ENCODE measurements at regions not wholly inside any gene's neighbourhood (a gene's known extent, or its start where the extent isn't known, plus 50 kb on each side); places are given as distances from the start of the nearest gene placed in this dataset.

GRCh38 chr22:44442186-44442815, 55.7 kb downstream of the RTL6 start:
- no peak for DNase-seq

- no peak for DNase-seq
Measured at GRCh38 chr22:44441401-44442185, 56.4 kb downstream of the RTL6 start.

- DNase-seq = no peak
Measured at GRCh38 chr22:44440224-44441160, 57.5 kb downstream of the RTL6 start.

- DNase-seq = no peak
Measured at GRCh38 chr22:44439356-44440223, 58.4 kb downstream of the RTL6 start.

- no peak for DNase-seq
Measured at GRCh38 chr22:44438481-44439131, 59.4 kb downstream of the RTL6 start.

GRCh38 chr22:44438056-44438455, 60.0 kb downstream of the RTL6 start:
- no peak for DNase-seq

- DNase-seq = no peak
Measured at GRCh38 chr22:44437216-44438055, 60.6 kb downstream of the RTL6 start.

GRCh38 chr22:44436736-44437135, 61.3 kb downstream of the RTL6 start:
- no peak for DNase-seq

- DNase-seq = no peak
Measured at GRCh38 chr22:44431256-44431655, 66.8 kb downstream of the RTL6 start.

GRCh38 chr22:44430716-44431115, 67.3 kb downstream of the RTL6 start:
- DNase-seq = no peak

GRCh38 chr22:44429941-44430587, 68.0 kb downstream of the RTL6 start:
- no peak for DNase-seq

- no peak for DNase-seq
Measured at GRCh38 chr22:44428941-44429830, 68.8 kb downstream of the RTL6 start.

- DNase-seq = no peak
Measured at GRCh38 chr22:44427611-44428470, 70.2 kb downstream of the RTL6 start.

- DNase-seq = no peak
Measured at GRCh38 chr22:44426981-44427380, 71.1 kb downstream of the RTL6 start.

GRCh38 chr22:44425694-44426045, 72.4 kb downstream of the RTL6 start:
- no peak for DNase-seq

GRCh38 chr22:44424867-44425693, 73.0 kb downstream of the RTL6 start:
- DNase-seq = no peak

- no peak for DNase-seq
Measured at GRCh38 chr22:44424359-44424682, 73.7 kb downstream of the RTL6 start.

All from cerebellar nuclear complex (tissue), 1 donor.